SKM-1 (cell line): ENCODE measurements at regions not wholly inside any gene's neighbourhood (a gene's known extent, or its start where the extent isn't known, plus 50 kb on each side); places are given as distances from the start of the nearest gene placed in this dataset.
"Not testable (repeated sequence)": the region's sequence is repeated elsewhere in the genome, so short reads cannot be mapped to it uniquely, and the experiment has no call there.

Source experiments
- DNase-seq: peaks from one replicate; lab custom pipeline; 2025; ENCODE audit not compliant: unreplicated experiment; lab: John Stamatoyannopoulos, UW

- DNase-seq: no peak
Observed at GRCh38 chr21:35197992-35198431, 148.9 kb upstream of the RUNX1 start.

GRCh38 chr21:35197191-35197590 is 148.1 kb upstream of the RUNX1 start:
- DNase-seq: no peak

GRCh38 chr21:35196128-35196527 is 147.0 kb upstream of the RUNX1 start:
- DNase-seq: no peak

- no peak for DNase-seq
Observed at GRCh38 chr21:35195232-35195631, 146.1 kb upstream of the RUNX1 start.

GRCh38 chr21:35191754-35192153 is 142.7 kb upstream of the RUNX1 start:
- no peak for DNase-seq

- no peak for DNase-seq
Observed at GRCh38 chr21:35191128-35191527, 142.0 kb upstream of the RUNX1 start.

- DNase-seq: no peak
Observed at GRCh38 chr21:35190201-35190701, 141.1 kb upstream of the RUNX1 start.

- no peak for DNase-seq
Observed at GRCh38 chr21:35189077-35189863, 140.2 kb upstream of the RUNX1 start.

- not testable (repeated sequence) for DNase-seq
Observed at GRCh38 chr21:35183389-35183788, 134.3 kb upstream of the RUNX1 start.

GRCh38 chr21:35179990-35180540 is 131.0 kb upstream of the RUNX1 start:
- DNase-seq: no peak

- DNase-seq: no peak
Observed at GRCh38 chr21:35178827-35179226, 129.7 kb upstream of the RUNX1 start.

GRCh38 chr21:35178098-35178497 is 129.0 kb upstream of the RUNX1 start:
- DNase-seq: no peak

GRCh38 chr21:35172231-35172630 is 123.1 kb upstream of the RUNX1 start:
- DNase-seq: no peak

- no peak for DNase-seq
Observed at GRCh38 chr21:35171385-35171784, 122.3 kb upstream of the RUNX1 start.

- no peak for DNase-seq
Observed at GRCh38 chr21:35170818-35171217, 121.7 kb upstream of the RUNX1 start.

GRCh38 chr21:35170244-35170643 is 121.1 kb upstream of the RUNX1 start:
- no peak for DNase-seq

GRCh38 chr21:35169574-35169973 is 120.5 kb upstream of the RUNX1 start:
- no peak for DNase-seq

GRCh38 chr21:35168735-35169134 is 119.6 kb upstream of the RUNX1 start:
- no peak for DNase-seq

GRCh38 chr21:35164971-35165483 is 115.9 kb upstream of the RUNX1 start:
- DNase-seq: no peak

- no peak for DNase-seq
Observed at GRCh38 chr21:35164380-35164779, 115.3 kb upstream of the RUNX1 start.

- DNase-seq: no peak
Observed at GRCh38 chr21:35163411-35163810, 114.3 kb upstream of the RUNX1 start.

- no peak for DNase-seq
Observed at GRCh38 chr21:35162831-35163230, 113.7 kb upstream of the RUNX1 start.
